CD4-positive, alpha-beta T cell treated with Interleukin-1 beta for 1 hour (primary cell): ENCODE measurements at regions not wholly inside any gene's neighbourhood (a gene's known extent, or its start where the extent isn't known, plus 50 kb on each side); places are given as distances from the start of the nearest gene placed in this dataset.
"Not testable (repeated sequence)": the region's sequence is repeated elsewhere in the genome, so short reads cannot be mapped to it uniquely, and the experiment has no call there.

Experiments
- DNase-seq, 2 donors: peaks; one replicate each; pipeline ENCODE4 v3.0.0-alpha.2; 2020 to 2022

DNA sequence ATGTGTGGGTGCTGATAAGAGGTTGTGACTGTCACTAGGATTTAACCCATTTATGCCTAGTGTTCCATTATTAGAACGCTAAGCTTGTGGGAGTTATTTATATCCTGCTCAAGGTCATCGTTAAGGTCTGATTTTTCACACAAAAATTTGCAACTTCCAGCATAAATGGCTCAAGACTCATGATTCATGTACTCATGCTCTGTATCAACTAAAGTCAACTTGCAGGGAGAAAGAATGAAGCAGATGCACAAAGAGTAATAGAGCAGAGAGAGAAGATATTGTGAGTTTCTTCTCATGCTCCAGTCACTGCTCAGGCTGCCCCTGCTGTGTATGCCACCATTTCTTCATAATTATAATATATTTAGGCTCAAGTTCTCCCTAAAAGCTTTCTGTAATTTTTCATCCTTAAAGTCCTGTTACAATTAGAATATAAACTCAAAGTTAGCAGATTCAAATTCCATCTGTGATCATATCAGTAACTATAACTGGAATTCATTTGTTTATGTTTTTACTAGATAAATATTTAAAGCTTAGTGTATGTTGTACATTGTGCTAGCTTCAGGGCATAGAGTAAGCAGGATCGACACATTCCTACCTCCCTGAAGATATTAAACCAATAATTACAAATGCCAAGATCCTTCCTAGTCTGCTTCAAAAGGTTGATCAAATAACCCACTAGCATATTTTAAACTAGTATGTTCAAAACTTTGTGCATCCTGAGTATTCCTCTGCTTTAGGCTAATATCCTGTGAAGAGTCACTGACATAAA, 136.7 kb downstream of the NUDT12 start:
- no peak for DNase-seq

DNA sequence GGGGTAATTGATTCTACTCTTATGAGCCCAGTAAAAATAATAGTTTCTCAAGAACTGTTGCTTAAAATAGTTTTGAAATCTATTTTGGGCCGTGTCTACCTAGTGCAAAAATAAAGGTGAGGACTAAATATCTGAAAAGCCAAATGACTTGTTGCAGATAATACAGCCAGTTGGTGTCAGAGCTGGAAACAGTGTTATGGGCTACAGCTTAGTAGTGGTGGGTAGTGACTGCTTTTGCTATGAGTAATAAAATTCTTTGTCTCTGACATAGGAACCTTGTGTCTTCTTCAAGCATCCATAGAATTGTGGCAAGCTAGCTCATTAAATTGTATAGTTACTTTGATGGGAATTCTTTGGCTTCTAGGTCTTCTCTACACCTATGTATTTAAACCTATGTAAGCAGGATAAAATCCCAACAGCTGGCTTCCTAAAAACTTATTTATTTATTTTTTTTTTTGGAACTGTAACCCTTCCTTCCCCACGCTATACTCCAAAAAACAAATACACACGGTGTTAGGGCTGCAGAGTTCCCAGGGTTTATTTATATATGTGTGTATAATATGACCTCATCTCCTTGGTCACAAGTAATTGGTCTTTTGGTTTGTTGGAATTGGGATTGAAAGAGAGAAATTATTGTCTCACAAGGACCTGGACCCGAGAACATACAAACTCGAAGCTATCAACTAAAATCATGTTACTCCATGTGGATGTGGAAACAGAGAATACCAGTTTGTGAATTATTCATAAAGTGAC, 138.0 kb downstream of the NUDT12 start:
- DNase-seq = no peak

DNA sequence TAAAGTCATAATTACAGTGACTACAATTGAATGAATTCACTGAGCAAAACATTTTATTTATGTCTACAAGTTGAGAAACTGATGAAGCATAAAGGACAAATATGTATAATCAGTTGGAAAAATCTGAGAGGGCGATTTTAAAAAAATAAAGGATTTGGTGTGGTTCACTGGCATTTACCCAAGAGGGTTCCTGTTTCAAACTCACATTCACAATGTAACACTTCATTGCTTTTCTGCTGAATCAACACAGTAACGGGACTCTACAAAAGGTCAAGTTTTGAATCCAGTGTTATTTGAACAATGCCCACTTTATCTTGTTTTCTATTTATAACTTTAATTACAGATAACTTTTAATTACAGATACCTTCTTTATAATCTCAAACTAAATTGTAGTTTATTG, 138.6 kb downstream of the NUDT12 start:
- no peak for DNase-seq

DNA sequence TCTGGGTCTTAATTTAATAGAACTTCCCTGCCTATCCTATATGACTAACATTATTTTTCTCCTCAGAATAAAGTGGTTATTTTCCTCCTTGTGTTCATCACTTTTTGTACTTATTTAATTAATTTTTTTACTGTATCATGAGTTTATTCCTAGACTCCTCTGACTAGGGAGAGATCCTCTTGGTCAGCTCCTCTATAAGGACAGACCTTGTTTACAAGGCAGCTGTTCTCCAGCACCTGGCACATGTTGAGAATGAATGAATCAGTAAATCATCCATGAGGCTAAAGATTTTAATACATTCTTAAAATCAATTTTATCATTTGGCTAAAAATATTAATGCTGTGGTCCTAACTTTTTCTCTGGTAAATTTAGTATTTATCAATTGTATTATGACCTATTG, 139.8 kb downstream of the NUDT12 start:
- DNase-seq = no peak

DNA sequence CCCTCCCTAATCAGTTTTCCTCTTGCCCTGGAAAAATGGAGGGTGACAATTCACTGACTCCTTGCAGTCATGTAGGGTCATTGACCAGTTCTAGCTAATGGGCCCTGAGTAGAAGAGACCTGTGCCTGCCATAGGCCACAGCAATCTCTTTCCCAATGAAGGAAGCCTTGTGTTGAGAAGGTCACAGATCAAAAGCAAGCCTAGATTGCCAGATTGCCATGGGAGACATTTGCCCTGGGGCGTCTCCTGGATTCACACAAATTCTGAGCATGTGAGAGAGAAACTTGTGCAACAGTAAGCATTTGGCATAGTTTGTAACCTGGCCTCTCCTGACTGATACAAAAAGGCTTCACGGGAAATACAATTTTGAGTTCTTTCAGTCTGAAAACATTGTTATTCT, 148.0 kb downstream of the NUDT12 start:
- DNase-seq = no peak

DNA sequence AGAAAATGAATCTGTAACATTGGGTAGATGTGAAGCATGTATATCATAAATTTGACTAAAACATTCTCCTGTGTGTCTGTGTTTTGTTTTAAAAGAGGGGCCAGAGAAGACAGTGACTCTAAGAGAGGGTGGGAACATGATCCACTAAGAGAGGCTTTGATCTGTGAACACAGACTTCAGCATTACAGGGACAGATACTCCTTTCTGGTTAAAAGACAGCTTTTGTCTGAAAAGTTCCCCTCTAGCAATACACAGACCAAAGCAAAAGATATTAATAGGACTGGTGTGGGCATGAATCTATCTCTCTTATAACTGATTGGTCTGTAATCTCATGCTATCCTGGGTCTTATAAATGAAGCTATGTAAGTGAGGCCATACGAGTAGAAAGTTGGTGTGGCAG, 150.9 kb downstream of the NUDT12 start:
- no peak for DNase-seq

DNA sequence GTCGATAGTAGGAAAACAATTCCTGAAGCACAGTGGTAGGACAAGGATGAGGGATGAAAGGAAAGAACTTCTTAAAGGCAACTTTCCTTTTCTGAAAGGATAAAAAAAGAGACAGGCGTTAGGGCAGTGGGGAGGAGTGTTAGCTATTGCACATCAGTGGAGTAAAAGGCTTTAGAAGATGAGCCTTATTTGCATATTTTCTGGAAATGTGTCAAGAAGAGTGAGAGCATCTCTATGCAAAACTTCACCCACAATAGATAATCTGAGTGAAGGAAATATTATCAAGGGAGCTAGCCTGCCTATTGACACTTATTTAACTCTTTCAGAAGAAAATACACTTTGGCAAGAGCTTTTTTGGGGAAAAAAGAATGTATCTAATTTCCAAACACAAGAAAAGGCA, 151.6 kb downstream of the MACIR start:
- no peak for DNase-seq

DNA sequence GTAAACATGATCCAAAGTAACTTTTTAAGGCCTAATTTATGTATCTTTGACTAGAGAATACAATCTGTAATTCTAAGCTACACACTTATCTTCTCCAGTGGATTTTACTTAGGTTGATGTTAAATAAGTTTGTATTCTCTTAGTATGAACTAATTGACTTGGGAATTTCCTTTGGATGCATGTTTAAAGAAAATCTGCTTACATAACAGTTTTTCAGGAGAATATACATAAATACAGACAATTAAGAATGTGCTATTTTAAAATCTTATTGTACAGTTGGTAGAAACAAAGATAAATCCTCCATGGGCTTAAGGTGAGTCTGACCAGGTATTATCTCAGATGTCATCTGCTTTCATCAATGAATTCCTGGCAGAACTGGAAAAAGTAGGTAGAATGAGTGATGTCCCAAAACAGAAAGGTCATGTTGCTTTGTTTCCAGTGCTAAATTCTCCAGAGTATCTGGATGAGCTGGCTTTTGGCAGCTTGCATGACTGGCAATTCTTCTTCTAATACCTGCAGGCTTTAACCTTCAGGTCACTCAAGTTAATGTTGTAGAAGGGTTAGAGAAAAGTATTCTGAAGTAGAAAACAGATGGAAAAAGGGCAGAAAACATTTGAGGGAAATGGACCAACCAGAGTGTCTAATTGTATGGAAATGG, 150.6 kb downstream of the MACIR start:
- no peak for DNase-seq

DNA sequence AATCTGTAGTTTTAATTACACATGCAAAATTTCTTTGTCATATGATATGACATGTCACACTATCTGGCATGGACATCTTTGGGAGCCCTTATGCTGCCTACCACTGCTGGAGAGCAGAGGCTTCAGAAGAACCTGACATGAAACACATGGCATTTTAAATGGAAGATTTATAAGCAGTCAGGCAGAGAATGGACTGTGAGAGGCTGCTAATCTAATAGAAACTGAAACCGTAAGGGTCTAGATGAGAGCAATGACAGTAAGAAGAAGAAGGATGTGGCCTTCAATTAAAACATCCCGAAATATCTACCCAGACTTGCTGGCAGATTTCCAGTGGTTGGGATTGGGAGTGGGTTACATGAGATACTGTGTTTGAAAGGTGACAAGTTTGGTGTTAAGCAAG, 149.8 kb downstream of the MACIR start:
- DNase-seq = no peak

DNA sequence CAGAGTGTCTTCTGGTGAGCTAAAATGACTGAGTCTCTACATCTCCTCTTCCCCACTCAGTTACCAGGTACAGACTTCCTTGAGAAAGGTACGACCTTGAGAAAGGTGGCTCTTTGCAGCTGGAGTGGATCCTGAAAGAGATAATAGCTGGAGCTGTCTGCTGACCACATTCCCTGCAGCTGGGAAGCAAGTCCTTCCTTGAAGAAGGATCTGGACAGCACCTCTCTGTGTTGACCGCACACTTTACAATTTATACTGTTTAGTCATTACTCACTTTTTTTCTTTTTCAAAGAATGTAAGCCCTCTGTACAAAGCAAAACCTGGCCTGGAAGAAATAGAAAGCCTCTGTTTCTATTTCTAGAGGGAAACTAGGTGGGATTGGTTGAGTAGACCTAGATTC, 148.8 kb downstream of the MACIR start:
- no peak for DNase-seq

DNA sequence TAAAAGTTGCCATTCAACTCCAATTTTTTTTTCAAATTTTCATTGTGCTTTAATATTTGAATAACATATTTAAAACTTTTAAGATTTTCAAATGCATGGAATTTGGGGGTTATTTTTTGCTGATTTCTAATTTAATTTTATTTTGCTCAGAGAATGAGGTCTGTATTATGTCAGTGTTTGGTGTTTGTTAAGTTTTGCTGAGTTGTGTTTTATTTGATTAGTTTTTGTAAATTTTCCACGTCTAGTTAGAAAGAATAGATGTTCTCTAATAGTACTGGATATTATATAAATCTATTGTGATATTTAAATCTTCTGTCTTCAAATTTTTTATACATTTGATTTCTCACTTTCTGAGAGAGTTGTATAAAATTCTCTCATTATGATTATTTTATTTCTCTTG, 145.9 kb downstream of the MACIR start:
- DNase-seq = no peak

DNA sequence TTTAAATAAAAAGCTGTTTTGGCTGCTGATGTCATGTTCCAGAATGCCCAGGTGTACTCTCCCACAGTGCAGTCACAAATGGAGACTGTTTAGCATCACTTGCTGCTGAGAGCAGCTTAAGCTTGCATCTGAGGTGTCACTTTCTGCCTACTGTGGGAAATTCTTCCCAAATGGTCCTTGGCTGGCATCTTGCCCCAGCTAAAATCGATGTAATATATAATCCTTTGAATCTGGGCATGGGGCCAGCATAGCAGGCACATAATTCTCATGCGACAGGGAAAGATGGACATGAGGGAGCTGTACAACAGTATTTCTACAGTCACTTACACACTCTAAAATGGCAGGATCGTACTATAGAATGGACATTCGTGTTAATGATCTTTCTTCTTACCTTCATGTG, 144.3 kb downstream of the MACIR start:
- DNase-seq = no peak

DNA sequence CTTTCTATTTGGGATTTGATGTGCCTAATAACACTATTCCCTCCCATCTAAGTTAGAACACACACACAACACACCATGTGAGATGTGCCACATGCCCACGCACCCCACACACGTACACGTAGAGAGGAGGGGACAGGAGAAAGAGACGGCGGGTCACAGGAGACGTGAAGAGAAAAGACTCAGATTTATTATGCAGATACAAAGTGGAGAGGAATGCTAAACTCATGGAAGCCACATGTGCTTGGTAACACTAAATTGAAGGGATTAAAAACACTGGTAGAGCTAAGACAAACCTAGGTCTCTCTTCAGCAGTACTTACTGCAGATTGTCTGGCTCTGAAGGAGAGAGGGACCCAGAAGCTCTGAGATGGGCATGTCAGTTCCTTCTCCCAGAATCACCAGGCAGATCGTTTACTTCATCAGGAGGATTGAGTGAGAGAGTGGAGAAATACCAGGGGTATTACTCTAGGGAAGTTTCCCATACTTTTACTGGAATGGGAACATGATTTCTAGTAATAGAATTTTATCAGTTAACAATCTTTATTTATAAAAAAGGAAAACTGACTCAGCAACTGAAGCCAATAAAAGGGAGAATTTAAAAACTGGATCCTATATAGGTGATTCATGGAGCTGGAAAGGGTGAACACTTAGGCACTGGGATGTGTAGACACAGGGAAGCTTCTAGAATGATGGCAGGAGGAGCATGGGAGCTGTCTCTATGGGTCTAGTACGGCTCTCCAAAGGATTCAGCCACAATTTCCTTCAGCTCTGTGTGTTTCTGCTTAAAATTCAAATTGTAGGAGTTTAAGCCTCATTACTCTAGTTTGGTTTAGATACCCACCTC, 139.4 kb downstream of the MACIR start:
- no peak for DNase-seq

DNA sequence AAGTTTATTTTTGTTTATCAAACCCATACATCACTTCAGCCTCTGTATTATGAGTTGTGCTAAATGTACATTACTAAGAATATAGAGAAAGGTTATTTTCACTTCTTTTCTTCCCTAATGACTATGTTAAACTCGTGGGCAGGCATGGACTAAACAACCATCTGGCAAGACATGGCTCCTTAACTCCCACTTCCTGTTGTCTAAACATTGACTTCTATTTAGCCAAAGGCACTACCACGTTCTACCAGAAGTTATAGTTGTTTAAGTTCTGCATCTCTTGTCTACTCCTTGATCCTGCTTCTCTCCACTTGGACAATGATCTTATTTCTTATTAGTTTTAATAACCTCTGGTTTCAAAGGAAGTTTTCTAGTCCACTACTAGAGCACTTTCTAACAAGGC, 136.1 kb downstream of the MACIR start:
- no peak for DNase-seq

DNA sequence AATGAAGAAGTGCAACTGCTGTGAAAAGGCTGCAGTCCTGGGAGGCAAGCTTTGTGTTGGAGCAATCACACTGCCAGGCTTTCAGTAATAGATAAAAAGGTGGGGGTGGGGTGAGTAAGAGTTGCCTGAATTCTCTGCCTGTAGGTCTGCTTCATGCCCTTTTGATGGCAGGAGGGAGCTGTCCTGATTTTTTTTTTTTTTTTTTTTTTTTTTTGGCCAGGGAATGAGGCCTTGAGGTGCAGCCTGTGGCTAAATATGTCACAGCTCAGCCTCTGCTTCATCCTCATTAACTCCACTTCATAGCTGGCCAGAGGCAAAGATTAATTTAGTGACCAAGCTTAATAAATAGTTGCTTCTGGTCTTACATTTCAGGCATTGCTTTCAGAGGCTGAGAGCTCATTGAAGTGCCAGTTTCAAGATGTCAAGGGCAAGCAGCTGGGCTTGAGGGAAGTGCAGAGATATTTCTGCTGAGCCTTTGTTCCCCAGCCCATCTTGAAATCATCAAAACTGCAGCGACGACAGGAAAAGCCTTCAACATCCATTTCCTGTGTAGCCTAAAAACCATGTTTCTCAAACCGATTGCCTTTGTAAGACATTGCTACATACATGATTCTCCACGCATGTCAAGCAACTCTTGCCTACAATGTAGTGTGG, 134.7 kb downstream of the MACIR start:
- no peak for DNase-seq

DNA sequence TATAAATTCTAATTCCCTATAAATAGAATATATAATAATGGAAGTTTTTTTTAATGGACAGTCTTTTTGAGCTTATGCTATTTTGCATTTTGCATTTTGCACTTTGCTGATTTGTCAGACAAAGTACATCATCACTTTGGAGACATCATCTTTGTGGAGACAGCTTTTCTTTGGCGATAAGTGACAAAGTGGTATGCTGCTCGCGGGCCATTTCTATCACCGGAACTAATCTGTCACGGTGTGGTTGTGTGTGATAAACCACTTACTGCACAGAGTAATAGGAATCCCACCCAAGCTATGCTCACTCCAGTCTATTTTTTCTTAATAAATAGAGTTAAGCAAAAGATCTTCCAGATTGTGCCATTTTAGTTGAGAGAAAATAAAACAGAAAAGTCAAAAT, 133.1 kb downstream of the MACIR start:
- DNase-seq = no peak

DNA sequence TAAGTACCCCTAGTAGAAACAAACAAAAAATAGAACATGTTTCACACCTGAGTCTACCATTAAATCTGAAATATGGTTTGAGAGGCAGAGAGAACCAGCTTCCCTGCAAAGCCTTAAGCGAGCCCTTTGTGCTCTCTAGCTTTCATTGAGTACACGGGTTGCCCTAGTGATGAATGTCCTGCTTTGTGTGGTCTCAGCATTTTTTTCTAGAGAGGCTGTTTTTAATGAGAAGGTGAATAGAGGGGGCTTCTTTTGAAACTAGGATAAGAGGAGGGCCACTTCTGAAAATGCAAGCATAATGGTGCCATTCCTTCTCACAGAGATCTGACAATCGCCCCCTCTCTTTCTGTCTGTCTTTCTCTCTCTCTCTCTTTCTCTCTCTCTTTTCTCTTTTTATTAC, 131.3 kb downstream of the MACIR start:
- no peak for DNase-seq

DNA sequence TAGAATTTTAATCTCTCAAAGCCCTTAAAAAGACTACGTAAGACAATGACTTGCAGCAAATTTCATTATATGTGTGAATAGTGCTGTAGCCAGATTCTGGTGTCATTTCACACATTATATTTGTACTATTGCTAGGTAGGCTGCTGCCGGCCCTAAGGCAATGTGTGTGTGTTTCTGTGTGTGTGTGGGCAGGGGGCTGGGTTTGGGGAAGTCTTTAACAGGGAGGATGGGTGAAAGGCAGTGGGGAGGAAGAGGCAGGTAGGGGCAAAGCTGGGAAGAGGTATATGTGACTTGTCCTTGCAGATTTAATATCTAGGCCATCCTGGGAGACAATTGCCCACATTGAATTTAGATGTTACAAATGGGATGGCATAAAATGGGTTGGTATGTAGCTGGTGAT, 130.8 kb downstream of the MACIR start:
- DNase-seq = no peak

DNA sequence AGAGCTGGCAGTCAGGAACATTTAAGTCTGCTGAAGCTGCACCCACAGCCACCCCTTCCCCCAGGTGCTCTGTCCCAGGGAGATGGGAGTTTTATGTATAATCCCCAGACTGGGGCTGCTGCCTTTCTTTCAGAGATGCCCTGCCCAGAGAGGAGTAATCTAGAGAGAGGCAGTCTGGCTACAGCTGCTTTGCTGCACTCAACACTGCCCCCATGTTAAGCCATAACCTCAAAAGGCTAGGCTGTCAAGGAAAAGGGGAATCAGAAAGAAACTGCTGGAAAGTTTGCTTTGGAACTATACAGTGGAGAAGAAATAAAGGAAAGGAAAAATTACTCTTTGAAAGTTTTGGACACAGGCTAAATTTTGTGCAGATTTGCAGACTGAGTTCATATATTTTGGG, 127.2 kb downstream of the MACIR start:
- no peak for DNase-seq

DNA sequence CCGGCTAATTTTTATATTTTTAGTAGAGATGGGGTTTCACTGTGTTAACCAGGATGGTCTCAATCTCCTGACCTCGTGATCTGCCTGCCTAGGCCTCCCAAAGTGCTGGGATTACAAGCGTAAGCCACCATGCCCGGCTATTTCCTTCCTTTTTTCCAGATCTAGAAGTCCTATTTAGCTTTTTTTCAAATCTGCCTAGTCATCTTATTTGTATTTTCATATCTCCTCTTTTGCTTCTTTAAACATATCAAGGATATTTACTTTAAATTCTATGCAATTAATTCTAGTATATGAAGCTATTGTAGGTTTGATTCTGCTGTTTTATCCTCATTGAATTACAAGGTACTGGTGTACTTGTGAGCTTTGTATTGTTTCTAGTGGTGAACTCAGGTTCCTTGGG, 119.1 kb downstream of the MACIR start:
- DNase-seq = not testable (repeated sequence)

DNA sequence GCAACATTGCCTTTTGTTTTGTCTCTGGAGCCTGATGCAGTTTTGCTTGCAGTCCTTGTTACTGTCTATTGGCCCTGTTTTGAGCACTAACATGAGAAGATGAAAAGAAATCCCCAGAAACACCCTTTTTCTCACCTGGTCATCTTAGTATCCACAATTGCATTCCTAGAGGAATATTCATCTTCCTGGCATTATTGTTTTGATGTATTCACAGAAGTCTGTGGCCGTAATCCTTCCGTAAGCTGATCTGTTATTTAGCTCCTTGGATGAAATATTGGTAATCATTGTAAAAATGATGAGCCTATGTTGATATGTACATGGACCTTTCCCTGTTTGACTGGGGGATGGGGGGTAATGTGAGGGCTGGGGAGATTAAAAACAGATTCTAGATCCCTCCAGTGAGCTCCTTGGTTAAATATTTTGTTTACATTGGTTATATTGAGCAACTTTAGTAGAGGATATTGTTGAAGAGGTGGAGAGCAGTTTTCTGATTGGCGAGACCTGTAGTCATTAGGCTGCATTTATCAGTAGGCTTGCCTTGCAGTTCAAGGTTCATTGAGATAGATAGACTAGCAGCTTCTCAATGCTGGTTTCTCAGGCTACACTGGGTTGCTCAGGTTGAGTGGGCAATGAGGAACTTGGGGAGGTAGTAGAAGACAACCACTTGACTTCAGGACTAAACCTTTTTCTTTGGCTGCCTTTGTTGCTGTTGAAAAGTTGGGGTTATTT, 117.5 kb downstream of the MACIR start:
- DNase-seq = no peak

DNA sequence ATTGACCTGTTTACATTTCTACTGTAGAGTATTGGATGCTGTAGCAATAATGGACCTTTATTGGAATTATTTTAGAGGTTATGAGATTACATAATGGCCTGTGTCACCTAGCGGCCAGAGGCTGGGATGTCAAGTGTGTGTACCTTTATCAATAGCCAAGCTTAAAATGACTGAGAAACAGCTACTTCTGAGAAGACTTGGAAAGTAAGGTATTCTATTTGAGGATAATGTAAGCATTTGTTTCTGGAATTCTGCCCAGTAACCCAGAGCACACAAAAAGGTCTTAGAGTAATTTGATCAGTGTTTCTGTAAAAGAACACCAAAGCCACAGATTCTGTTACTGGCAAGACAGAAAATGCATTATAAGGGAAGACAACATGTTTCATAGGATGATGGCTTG, 116.8 kb downstream of the MACIR start:
- DNase-seq = no peak
